Left lung (tissue), 4 donors: ENCODE measurements at regions not wholly inside any gene's neighbourhood (a gene's known extent, or its start where the extent isn't known, plus 50 kb on each side); places are given as distances from the start of the nearest gene placed in this dataset.

Experiments
- ATAC-seq: fragments of 200-7000 bp; cut with Tn5 transposase; one replicate; pipeline ENCODE4 v1.9.1; 2020; ENCODE audit warnings: moderate library complexity
- DNase-seq, 4 donors: peaks; one replicate each; pipeline ENCODE4 v3.0.0-alpha.2; 2013 to 2020
- H3K27ac ChIP-seq, 2 donors: fragments of 200-600 bp; sonication (generic) in 1 of 2; one replicate each; pipeline versions ENCODE4 v1.5.0 to v1.8.0; 2020 to 2021
- H3K27me3 ChIP-seq, 2 donors: fragments of 200-600 bp; sonication (generic) in 1 of 2; one replicate each; pipeline versions ENCODE4 v1.5.0 to v1.8.0; 2020 to 2021
- H3K36me3 ChIP-seq, 2 donors: fragments of 200-600 bp; sonication (generic) in 1 of 2; one replicate each; pipeline versions ENCODE4 v1.5.0 to v1.8.0; 2020 to 2021
- H3K4me1 ChIP-seq, 2 donors: fragments of 200-600 bp; one replicate each; pipeline ENCODE4 v1.8.0; 2021
- H3K4me3 ChIP-seq, 2 donors: fragments of 200-600 bp; sonication (generic) in 1 of 2; one replicate each; pipeline versions ENCODE4 v1.5.0 to v1.8.0; 2020 to 2021; ENCODE audit warnings: mild to moderate bottlenecking in 1 of 2
- H3K9me3 ChIP-seq, 2 donors: fragments of 200-600 bp; sonication (generic) in 1 of 2; one replicate each; pipeline versions ENCODE4 v1.5.0 to v1.8.0; 2020 to 2021
- CTCF ChIP-seq, 2 donors: fragments of 200-600 bp; sonication (generic) in 1 of 2; IDR thresholded peaks; one replicate each; pipeline versions ENCODE4 v1.5.0 to v1.8.0; 2021; ENCODE audit warnings: antibody characterized with exemption in 2 of 2
- intact Hi-C, 2 donors: fragments of 100-400 bp; cut with DNase I; formaldehyde crosslinking; loops; one replicate each; pipeline versions ENCODE4 v1.11.2 to v1.14.2; 2022
- donor health status: DM: no; HTN: yes; CAD: no.
- donor health status: DM: no; HTN: no; CAD: no.

GRCh38 chr11:119940401-119940976 lies 197.4 kb downstream of the TRIM29 start:
- H3K27ac ChIP-seq = no peak overlapping the region
- no peaks in the 10 kb centered on the region for H3K36me3 ChIP-seq
- DNase-seq = no peak
- no peak overlapping the region for H3K4me3 ChIP-seq
- no peaks in the 10 kb centered on the region for H3K4me1 ChIP-seq
- H3K9me3 ChIP-seq = no peaks in the 10 kb centered on the region
- intact Hi-C loops = no loop called here
- no peak for TF ChIP-seq CTCF (IDR thresholded peaks at IDR 0.05)
- no peak for ATAC-seq
- H3K27me3 ChIP-seq = peaks cover 0 to 36% of the 10 kb centered on the region in 2 donors

GRCh38 chr11:119937412-119937811 lies 200.5 kb downstream of the TRIM29 start:
- H3K9me3 ChIP-seq = no peaks in the 10 kb centered on the region

GRCh38 chr11:119936426-119936825 lies 201.5 kb downstream of the TRIM29 start:
- H3K36me3 ChIP-seq = no peaks in the 10 kb centered on the region
- H3K27ac ChIP-seq = no peak overlapping the region
- H3K4me1 ChIP-seq = no peaks in the 10 kb centered on the region
- intact Hi-C loops = no loop called here
- DNase-seq (no peak), ATAC-seq (no peak)
- H3K9me3 ChIP-seq = no peaks in the 10 kb centered on the region
- TF ChIP-seq CTCF (IDR thresholded peaks at IDR 0.05) = no peak
- H3K27me3 ChIP-seq = peaks cover 0 to 44% of the 10 kb centered on the region in 2 donors
- no peak overlapping the region for H3K4me3 ChIP-seq

More at GRCh38 chr11:119937412-119937811, 200.5 kb downstream of the TRIM29 start:
- Histone ChIP-seq H3K27ac (no peak overlapping the region), H3K27me3 (peaks cover 0 to 46% of the 10 kb centered on the region in 2 donors), H3K4me3 (no peak overlapping the region), H3K36me3 (no peaks in the 10 kb centered on the region), H3K4me1 (no peaks in the 10 kb centered on the region)
- intact Hi-C loops = no loop called here
- DNase-seq = no peak
- ATAC-seq = no peak
- TF ChIP-seq CTCF (IDR thresholded peaks at IDR 0.05) = no peak

- no peak overlapping the region for H3K4me3 ChIP-seq
- no peaks in the 10 kb centered on the region for H3K9me3 ChIP-seq
- intact Hi-C loops = no loop called here
- TF ChIP-seq CTCF (IDR thresholded peaks at IDR 0.05) = no peak
- no peaks in the 10 kb centered on the region for H3K36me3 ChIP-seq
- no peak for DNase-seq
- ATAC-seq = no peak
- H3K27me3 ChIP-seq = peaks cover 0 to 43% of the 10 kb centered on the region in 2 donors
- H3K27ac ChIP-seq = no peak overlapping the region
- H3K4me1 ChIP-seq = no peaks in the 10 kb centered on the region
Measured at GRCh38 chr11:119935349-119935925, 202.5 kb downstream of the TRIM29 start.

GRCh38 chr11:119934866-119935265 lies 203.0 kb downstream of the TRIM29 start:
- ATAC-seq = no peak
- no peak overlapping the region for H3K27ac ChIP-seq
- peaks cover 0 to 43% of the 10 kb centered on the region in 2 donors for H3K27me3 ChIP-seq
- intact Hi-C loops = no loop called here
- no peak for DNase-seq
- TF ChIP-seq CTCF (IDR thresholded peaks at IDR 0.05) = no peak
- H3K9me3 ChIP-seq = no peaks in the 10 kb centered on the region
- H3K4me3 ChIP-seq = no peak overlapping the region
- H3K4me1 ChIP-seq = no peaks in the 10 kb centered on the region
- no peaks in the 10 kb centered on the region for H3K36me3 ChIP-seq
